ENCODE measurements at regions not wholly inside any gene's neighbourhood (a gene's known extent, or its start where the extent isn't known, plus 50 kb on each side); places are given as distances from the start of the nearest gene placed in this dataset.
"Not testable (repeated sequence)": the region's sequence is repeated elsewhere in the genome, so short reads cannot be mapped to it uniquely, and the experiment has no call there.

DNA sequence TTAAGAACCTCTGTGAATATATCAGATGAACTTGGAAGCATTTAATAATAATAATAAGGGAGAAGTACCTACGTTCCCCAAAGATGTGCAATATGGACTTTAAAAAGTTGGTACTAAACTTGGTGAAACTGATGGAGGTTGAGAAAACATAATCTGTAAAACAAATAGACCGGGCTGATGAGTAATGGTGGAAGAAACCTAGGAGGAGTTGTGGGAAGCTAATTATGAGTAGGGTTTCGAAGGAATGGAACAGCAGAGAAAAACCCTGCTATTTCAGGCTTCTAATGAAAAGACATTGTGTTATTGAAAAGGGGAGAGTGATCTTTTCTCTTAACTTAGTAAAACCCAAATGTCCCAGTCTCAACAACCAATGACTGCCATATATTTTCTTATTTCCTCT is 229.3 kb downstream of the PCSK1 start:
- no peak for DNase-seq (ENCODE audit: low read depth)

GRCh38 chr5:96201503-96201902 is 231.5 kb downstream of the PCSK1 start:
- no peak for DNase-seq (ENCODE audit: low read depth)

- DNase-seq (ENCODE audit: low read depth), result no peak
These were observed 232.4 kb downstream of the PCSK1 start for GRCh38 chr5:96200641-96201040.

DNA sequence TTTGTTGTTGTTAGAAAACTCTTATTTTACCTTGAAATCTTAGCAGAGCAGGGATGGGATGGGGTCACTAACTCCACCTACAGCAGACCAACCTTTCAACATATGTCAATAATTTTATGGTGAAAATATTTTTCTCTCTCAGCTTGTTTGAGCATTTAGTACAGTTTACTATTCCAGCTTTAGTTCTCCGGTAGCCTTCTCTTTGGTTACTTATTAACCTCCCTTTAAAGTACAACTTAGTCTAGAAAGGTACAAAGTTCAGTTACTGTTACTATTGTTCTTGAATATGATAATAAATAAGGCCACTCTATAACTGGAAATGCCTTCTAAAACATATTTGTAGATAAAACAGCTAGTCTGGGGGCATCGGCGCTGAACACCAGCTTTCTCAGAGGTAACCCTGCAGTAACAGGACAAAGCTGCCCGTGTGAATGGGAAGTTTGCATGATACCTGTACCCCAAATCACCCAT is 233.3 kb downstream of the PCSK1 start:
- DNase-seq (ENCODE audit: low read depth), result no peak

GRCh38 chr5:96198356-96199058 is 234.5 kb downstream of the PCSK1 start:
- DNase-seq (ENCODE audit: low read depth), result no peak

DNA sequence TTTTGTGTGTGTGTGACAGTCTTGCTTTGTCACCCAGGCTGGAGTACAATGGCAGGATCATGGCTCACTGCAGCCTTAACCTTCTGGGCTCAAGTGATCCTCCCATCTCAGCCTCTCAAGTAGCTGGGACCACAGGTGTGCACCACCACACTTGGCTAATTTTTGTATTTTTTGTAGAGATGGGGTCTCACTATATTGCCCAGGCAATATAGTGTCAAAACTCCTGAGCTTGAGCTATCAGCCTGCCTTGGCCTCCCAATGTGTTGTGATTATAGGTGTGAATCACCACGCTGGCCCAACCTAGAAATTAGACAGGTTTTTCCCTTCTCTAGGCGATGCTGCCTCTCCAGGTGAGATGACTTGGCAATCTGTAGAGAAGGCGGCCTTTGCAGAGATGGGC is 235.3 kb downstream of the PCSK1 start:
- not testable (repeated sequence) for DNase-seq (ENCODE audit: low read depth)

GRCh38 chr5:96197347-96197746 is 235.7 kb upstream of the ELL2 start:
- no peak for DNase-seq (ENCODE audit: low read depth)

DNA sequence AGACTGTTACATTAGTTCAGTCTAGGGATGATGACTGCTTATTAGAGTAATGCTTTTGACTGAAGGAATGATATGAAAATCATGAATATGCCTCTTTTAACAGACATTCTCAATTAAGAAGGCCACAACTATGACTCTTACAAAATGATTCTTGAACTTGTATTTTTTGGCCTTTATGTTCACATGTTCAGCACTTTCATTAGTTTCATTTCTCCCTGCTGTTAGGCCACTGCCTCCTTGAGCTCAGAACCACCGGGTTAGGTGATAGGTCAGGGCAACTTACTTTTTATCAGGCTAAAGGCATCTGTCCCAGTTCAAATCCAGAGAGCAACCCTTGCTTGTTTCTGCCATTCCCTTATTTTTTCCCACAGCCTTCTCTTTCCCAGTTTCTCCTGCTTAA is 235.2 kb upstream of the ELL2 start:
- no peak for DNase-seq (ENCODE audit: low read depth)

GRCh38 chr5:96196407-96196806 is 234.8 kb upstream of the ELL2 start:
- DNase-seq (ENCODE audit: low read depth), result no peak

DNA sequence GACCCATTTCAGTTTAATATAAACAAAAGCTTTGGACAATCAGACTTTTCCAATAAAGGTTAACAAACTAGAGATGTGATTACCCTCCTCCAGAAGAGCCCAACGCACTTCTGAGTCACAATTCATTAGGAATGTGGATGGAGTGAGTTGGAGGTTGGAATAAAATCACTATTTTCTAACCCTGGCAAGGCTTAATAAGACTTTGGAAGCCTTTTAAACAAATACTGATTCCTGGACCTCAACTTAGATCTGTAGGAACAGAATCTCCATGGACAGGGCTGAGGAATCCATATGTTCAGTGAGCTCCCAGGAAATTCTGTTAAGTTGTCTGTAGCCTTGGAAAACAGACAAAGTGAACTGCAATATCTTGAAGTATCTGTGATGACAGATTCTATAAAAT is 233.5 kb upstream of the ELL2 start:
- no peak for DNase-seq (ENCODE audit: low read depth)

- no peak for DNase-seq (ENCODE audit: low read depth)
These were observed 232.9 kb upstream of the ELL2 start for GRCh38 chr5:96194593-96194992.

GRCh38 chr5:96193946-96194345 is 232.3 kb upstream of the ELL2 start:
- no peak for DNase-seq (ENCODE audit: low read depth)

DNA sequence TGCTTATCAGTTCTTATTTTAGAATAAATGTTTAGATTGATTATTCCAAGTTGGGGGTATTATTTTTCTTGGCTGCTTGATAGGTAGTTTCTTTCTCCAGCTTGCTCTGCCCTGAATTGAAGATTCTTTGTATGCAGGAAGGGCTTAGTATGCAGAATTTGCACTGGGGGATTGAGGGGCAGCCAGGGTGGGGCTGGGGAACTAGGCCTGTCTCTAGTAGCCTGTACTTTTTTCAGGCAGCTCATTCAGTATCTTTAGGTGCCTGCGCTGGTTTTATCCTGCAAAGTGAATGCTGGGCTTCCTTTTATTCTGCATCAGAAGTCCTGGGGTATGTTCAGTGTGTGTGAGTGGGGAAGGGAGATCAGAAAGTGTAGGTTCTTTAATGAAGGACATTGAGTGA is 228.3 kb upstream of the ELL2 start:
- no peak for DNase-seq (ENCODE audit: low read depth)

DNA sequence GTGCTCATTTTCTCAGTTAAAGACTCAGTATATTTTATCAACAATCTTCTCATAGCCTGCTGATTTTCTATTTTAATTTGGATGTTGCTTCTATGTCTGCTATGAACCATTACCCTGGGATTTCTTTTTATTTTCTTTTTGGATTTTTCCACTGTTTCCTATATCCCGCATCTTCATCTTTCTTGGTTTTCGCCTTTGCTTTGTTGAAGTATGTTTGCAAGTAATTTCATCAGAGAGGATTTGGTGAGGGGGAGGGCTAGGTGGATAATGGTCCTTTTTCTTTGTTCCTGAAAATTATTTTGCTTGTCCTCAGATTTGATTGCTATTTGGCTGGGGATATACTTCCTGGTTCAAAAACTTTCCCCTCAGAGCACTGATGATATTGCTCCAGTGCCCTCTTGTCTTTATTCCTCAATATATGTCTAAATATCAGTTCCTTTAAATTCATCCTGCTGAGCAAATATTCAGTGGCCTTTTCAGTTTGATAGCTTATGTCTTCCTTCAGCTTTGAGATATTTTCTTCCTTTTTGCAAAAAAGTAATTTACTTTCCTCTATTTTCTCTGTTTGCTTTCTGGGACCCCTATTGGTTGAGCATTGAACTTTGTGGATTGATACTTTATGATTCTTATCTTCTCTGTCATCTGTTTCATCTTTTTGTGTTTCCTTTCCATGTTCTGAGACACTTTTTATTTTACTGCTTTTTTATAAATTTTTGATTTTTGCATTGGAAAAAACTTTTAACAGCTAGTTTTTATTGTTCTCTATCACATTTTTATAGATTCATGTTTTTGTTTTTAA is 227.6 kb upstream of the ELL2 start:
- no peak for DNase-seq (ENCODE audit: low read depth)

DNA sequence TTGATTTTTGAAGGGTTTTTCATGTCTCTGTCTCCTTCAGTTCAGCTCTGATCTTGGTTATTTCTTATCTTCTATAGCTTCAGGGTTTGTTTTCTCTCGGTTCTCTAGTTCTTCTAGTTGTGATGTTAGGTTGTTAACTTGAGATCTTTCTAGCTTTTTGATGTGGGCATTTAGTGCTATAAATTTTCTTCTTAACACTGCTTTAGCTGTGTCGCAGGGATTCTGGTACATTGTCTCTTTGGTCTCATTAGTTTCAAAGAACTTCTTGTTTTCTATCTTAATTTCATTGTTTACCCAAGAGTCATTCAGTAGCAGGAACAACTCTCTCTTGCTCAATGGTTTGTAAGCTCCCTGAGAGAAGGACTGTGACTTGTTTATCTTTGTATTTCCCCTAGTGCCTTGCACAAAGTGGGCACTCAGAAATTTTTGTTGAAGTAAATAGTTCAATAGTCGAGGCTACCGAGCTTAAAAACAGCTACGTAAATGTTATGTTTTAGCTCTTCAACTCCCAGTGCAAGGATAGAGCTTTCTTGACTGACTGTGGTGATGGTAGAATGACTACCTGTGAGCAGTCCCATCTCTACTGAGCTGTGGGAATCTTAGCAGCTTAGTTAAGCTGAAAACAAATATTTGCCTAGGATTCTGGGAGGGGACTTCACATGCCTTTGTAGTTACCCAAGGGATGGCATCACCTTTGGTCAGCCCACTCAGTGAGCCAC is 225.8 kb upstream of the ELL2 start:
- no peak for DNase-seq (ENCODE audit: low read depth)

DNA sequence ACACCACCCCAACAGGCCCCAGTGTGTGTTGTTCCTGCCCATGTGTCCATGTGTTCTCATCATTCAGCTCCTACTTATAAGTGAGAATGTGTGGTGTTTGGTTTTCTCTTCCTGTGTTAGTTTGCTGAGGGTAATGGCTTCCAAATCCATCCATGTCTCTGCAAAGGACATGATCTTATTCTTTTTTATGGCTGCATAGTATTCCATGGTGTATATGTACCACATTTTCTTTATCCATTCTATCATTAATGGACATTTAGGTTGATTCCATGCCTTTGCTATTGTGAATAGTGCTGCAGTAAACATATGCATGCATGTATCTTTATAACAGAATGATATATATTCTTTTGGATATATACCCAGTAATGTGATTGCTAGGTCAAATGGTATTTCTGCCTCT is 222.9 kb upstream of the ELL2 start:
- DNase-seq (ENCODE audit: low read depth), result not testable (repeated sequence)

GRCh38 chr5:96180684-96181435 is 219.2 kb upstream of the ELL2 start:
- no peak for DNase-seq (ENCODE audit: low read depth)

DNA sequence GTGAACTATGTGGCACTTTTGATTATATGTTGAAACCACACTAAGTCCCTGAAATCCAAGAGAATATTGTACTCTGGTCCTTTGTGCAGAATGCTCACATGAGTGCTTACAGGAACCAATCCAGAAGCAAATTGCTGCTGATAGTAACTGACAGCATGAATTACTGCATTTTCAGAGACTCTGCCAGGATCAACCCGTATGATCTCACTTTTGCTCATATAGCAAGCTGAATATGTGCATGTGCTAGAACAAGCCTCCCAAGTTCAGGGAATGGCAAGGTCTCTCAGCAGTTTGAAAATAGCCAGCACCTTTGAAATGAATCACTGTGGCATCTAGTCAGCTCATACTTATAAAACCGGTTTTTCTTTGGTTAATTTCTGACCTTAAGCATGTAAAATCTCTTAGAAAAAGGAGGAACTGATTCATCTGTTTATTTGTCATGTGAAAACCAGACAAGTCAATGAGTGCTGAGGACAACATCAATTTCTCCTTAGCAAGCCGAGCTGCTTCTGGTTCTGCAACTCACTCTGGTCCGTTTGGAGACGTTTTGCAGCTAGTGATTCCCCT is 215.7 kb upstream of the ELL2 start:
- DNase-seq (ENCODE audit: low read depth), result no peak

GRCh38 chr5:96176022-96176421 is 214.4 kb upstream of the ELL2 start:
- no peak for DNase-seq (ENCODE audit: low read depth)

DNA sequence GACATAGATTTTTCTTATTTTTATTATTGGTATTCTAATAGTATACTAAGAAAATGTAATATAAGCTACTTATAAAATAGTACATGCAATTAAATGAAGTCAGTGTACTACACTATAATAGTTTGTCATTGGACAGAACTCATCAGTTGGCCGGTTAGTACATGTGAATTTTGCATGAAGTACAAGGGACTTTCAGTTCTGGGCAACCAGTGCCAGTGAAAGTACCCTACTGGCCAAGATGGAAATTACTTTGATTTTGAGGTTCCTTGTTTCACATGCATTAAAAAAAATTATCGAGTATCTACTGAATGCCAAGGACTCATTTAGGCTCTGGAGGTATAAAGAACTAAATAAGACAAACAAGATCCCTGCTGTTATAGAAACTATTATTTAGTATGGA is 213.4 kb upstream of the ELL2 start:
- no peak for DNase-seq (ENCODE audit: low read depth)

DNA sequence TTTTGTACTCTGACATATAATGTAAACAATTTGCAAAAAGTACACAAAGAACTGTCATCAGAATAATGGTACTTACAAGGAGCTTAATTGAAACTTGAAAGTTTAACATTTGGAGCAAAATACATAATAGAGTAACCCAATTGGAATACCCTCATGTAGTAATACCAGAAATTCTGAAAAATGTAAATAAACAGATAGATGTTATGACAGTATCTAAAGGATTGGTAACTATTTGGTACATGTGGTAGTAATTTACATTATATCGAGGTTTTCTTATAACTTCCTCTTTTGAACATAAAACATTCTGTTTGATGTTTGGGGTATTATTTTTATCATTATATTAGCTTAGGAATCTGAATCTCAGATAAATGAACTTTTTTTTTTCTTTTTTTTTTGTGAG is 211.7 kb upstream of the ELL2 start:
- no peak for DNase-seq (ENCODE audit: low read depth)

- no peak for DNase-seq (ENCODE audit: low read depth)
These were observed 210.8 kb upstream of the ELL2 start for GRCh38 chr5:96172436-96172835.
